HG02981 (cell line): ENCODE measurements at regions not wholly inside any gene's neighbourhood (a gene's known extent, or its start where the extent isn't known, plus 50 kb on each side); places are given as distances from the start of the nearest gene placed in this dataset.
"Not testable (repeated sequence)": the region's sequence is repeated elsewhere in the genome, so short reads cannot be mapped to it uniquely, and the experiment has no call there.

Experiments
- ATAC-seq: cut with Tn5 transposase; IDR thresholded peaks from one replicate; pipeline ENCODE4 v1.9.1; 2021; ENCODE audit warnings: mild to moderate bottlenecking, moderate library complexity; ENCODE audit not compliant: unreplicated experiment

- ATAC-seq = no peak
Observed at GRCh38 chr10:28892818-28893547, 215.7 kb downstream of the BAMBI start.

- no peak for ATAC-seq
Observed at GRCh38 chr10:28894146-28894545, 216.8 kb downstream of the BAMBI start.

GRCh38 chr10:28895671-28896070 is 218.3 kb downstream of the BAMBI start:
- ATAC-seq = not testable (repeated sequence)

- not testable (repeated sequence) for ATAC-seq
Observed at GRCh38 chr10:28896791-28897409, 219.6 kb downstream of the BAMBI start.

DNA sequence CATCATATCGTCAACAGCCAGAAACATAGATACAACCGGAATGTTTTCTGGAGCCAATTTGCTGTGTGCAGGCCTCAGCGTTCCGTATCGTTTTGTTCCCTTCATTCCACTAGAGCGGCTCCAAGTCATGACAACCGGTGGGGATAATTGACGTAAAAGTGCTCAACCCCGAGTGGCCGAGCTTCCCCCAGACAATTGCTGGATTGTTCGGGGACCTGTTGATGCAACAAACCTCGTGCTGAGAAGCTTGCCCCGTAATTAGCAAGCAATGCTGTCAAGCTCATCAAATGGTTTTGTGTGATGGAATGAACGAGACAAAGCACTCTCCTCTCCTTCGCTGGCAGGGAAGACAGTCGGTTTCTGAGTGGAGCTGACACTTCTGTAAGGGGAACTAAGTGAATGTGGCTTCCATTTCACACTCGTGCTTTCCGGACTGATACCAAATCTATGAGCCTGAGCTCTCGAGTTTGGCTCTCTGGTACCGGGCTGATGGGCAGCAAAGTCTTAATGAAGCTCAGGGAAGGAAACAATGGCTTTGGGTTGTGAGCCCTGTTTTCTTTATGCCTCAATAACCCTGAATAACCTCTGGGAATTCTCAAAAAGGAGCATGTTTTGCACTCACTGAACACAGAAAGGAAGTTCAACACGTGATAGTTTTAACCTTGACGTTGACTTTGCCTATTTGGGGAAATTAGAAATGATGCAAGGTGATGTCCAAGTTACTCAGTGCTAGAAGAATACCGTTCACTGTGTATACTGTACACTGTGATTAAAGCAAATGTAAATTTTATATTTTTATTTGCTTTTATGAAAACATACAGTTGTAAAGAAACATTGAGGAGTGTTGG is 220.5 kb downstream of the BAMBI start:
- ATAC-seq = no peak

DNA sequence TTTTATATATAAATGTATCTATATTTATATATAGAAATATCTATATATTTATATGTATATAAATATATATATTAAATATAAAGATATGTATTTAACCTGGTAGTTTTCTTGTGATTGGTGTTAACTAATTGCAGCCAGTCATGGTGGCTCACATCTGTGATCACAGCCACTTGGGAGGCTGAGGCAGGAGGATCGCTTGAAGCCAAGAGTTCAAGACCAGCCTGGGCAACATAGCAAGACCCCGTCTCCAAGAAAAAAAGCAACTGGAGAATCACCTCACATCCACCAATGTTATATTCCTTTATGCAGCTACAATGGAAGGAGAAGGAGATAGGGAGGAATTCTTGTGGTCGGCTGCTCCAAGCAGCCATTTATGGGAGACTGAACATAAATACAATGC is 224.9 kb downstream of the BAMBI start:
- no peak for ATAC-seq

GRCh38 chr10:28903063-28903462 is 225.7 kb downstream of the BAMBI start:
- no peak for ATAC-seq

DNA sequence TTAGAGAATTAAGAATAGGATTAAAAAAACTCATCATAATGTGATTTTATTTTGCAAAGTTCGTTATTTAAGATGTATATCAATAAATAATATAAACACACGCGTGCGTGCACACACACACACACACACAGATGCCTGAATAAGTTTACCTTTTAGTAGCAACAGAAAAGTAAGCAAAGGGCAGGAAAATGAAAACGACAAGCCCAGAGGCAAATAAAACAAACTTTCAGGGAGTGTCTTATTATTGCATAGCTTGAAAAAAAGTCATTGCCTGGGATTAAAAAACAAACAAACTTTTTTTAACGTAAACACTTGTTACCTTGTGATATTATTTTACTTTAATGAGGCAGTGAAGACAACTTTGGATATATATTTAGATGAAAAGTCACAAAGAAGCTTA is 226.4 kb downstream of the BAMBI start:
- ATAC-seq = no peak

- ATAC-seq = no peak
Observed at GRCh38 chr10:28905371-28905770, 228.1 kb downstream of the BAMBI start.

DNA sequence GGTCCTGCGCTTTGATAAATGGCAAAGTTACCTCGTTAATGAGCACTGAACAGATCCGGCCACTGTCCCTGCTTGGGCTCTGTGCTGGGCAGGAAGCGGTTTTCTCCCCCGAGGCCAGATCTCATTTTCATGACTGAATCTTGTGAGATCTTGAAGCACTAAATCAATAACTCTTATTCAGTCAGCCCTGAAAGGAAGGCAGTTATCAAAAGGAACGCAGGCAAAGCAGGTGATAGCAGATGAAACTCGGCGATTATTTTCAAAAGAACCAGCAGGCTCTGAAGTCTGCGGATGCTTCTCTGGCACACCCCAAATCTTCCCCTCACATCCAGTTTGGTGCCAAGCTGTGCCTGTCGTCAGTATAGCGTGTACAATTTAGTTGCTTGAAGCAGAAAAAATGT is 228.7 kb downstream of the BAMBI start:
- ATAC-seq = no peak

DNA sequence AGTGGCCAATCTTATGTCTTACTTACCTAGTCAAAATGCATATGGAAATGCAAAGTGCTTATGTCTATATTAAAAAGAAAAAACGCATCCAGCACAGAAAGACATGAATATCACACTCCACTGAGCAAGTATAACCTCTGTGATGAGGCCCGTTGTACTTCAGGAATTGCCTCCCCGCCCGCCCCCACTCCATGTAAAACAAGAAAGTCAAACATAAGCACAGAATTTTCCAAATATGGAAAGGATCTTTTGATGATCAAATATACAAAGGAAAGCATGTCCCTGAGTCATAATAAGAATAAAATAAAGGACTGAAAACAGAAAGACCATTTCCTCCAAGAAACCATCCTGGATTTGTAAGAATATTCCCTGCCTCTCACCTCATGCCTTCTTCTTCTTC is 229.1 kb downstream of the BAMBI start:
- ATAC-seq = no peak

GRCh38 chr10:28906934-28907333 is 229.6 kb downstream of the BAMBI start:
- ATAC-seq = no peak

DNA sequence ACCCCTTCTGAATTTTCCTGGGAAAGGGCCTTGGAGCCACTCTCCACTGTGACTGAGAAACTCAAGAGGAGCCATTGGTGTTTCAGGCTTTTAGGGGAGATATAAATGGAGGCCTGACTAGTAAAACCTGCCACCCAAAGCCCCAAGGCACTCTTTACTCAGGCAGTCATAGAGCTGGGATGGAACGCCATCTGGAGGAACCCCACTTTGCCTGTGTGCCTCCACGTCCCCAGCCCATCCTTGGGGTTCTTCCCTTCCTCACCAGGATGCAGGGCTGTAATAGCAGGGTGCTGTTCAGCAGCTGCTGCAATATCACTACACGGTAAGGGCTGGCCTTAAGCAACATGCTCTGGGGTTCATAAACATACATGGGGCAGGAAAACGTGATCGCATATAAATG is 232.6 kb downstream of the BAMBI start:
- ATAC-seq = no peak

DNA sequence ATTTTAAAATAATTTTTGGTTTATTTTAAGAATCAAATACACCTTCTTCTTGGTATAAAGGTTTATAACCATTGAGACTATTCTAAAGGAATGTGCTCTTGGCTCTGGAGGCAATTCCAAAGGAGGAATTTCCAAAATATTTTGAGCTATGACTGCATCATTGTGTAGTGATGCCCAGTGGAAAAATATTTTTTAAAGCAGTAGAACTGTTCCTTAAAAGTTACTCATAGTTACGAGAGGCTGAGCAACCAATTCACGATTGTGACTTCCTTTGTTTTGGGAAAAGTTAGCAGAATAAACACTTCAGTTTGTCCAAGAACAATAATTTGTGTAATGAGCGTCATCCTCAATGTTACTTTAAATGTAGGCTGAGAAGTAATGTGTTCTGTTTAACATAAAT is 233.6 kb downstream of the BAMBI start:
- no peak for ATAC-seq

DNA sequence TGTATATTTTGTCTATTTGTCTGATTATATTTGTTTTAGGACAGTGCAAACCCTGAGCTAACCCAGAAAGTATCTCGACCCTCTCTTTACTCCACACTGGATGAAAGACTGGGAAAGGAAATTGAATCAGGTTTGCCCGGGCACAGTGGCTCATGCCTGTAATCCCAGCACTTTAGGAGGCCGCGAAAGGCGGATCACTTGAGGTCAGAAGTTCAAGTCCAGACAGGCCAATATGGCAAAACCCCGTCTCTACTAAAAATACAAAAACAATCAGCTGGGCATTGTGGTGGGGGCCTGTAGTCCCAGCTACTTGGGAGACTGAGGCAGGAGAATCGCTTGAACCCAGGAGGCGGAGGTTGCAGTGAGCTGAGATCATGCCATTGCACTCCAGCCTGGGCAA is 234.2 kb downstream of the BAMBI start:
- not testable (repeated sequence) for ATAC-seq

DNA sequence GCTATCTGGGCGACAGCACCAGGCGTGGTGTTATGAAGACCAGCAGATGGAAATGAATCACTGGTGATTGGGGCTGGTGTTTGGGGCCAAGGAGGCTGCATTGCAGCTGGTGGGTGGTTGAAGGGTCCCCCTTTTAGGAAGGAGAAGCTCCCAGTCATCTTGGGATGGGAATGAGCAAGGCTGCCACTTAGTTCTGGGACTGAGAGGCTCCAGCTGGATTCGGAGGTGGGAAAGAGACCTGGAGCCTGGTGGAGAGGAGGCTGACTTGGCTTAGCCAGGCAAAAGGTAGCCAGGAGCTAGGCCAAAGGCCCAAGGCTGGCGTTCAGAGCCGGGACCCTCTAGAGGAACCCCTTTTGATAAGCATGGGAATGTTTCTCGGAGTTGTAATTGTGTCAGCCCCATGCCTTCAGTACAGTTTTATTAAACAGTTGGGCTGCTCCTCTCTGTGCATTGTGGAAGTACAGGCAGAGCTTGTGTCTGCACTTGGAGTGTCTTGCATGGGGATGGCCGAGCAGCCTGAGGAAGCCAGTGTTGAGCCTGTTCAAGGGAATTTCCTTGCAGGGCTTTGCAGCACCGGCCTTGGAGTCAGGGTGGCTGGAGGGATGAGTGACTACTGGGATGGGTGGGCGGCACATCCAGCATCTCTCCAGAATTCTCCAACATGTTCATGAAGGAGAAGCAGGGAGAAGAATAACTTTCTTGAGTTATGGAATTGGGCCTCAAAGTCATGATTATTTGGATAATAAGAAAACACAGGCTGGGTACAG is 234.9 kb downstream of the BAMBI start:
- ATAC-seq = no peak

DNA sequence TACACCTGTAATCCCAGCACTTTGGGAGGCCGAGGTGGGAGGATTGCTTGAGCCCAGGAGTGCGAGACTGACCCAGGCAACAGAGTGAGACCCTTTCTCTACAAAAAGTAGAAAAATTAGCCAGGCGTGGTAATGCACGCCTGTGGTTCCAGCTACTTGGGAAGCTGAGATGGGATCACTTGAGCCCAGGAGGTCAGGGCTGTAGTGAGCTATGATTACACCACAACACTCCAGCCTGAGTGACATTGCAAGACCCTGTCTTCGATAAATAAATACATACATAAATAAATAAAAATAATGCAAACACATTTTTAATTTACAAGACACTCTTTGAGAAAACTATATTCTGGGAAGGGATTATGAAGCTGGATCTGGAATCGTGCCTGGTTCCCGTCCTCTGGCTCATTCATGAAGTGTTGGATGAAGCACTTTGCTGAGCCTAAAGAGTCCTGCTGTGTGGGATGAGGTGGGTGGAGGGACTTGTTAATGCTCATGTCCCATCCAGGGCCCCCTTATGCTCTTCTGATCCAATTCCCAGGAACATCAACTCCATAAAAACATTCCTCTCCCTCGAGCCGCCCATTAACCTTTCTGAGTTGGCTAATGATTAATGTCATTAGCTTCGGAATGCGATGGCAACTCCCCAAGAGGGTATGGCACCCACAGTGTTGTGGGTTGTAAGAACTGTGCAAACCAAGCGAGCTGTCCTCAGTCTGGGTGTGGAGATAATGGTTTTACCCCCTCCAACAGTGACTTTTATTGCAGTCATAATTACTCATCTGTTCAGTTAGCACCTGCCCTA is 236.3 kb downstream of the BAMBI start:
- ATAC-seq = no peak

- ATAC-seq = no peak
Observed at GRCh38 chr10:28914701-28915100, 237.4 kb downstream of the BAMBI start.

GRCh38 chr10:28915989-28916588 is 238.8 kb downstream of the BAMBI start:
- ATAC-seq = no peak

GRCh38 chr10:28920091-28920490 is 242.8 kb downstream of the BAMBI start:
- no peak for ATAC-seq
